ENCODE measurements at regions not wholly inside any gene's neighbourhood (a gene's known extent, or its start where the extent isn't known, plus 50 kb on each side); places are given as distances from the start of the nearest gene placed in this dataset.

- H3K4me3 ChIP-seq (ENCODE audit: low read depth, low read length) = no peak overlapping the region
- DNase-seq (ENCODE audit: low read depth) = peak; percentile 40
- no peak for TF ChIP-seq CTCF (conservative IDR thresholded peaks at IDR 0.05; ENCODE audit: low read depth, low read length)
Measured at GRCh38 chr2:42906557-42907411, 114.4 kb upstream of the HAAO start.

GRCh38 chr2:42906111-42906556 is 113.8 kb upstream of the HAAO start:
- no peak for TF ChIP-seq CTCF (conservative IDR thresholded peaks at IDR 0.05; ENCODE audit: low read depth, low read length)
- H3K4me3 ChIP-seq (ENCODE audit: low read depth, low read length) = no peak overlapping the region
- DNase-seq (ENCODE audit: low read depth) = no peak

GRCh38 chr2:42905341-42906110 is 113.1 kb upstream of the HAAO start:
- peak; percentile 86 for DNase-seq (ENCODE audit: low read depth)
- TF ChIP-seq CTCF (conservative IDR thresholded peaks at IDR 0.05; ENCODE audit: low read depth, low read length) = peak; percentile 61
- H3K4me3 ChIP-seq (ENCODE audit: low read depth, low read length) = no peak overlapping the region

GRCh38 chr2:42904576-42904876 is 112.1 kb upstream of the HAAO start:
- TF ChIP-seq CTCF (conservative IDR thresholded peaks at IDR 0.05; ENCODE audit: low read depth, low read length) = no peak
- DNase-seq (ENCODE audit: low read depth) = no peak
- H3K4me3 ChIP-seq (ENCODE audit: low read depth, low read length) = no peak overlapping the region

- no peak for TF ChIP-seq CTCF (conservative IDR thresholded peaks at IDR 0.05; ENCODE audit: low read depth, low read length)
Measured at GRCh38 chr2:42903821-42904575, 111.6 kb upstream of the HAAO start.

GRCh38 chr2:42902939-42903709 is 110.7 kb upstream of the HAAO start:
- no peak for DNase-seq (ENCODE audit: low read depth)
- no peak for TF ChIP-seq CTCF (conservative IDR thresholded peaks at IDR 0.05; ENCODE audit: low read depth, low read length)
- no peak overlapping the region for H3K4me3 ChIP-seq (ENCODE audit: low read depth, low read length)

More at GRCh38 chr2:42903821-42904575, 111.6 kb upstream of the HAAO start:
- DNase-seq (ENCODE audit: low read depth) = no peak
- no peak overlapping the region for H3K4me3 ChIP-seq (ENCODE audit: low read depth, low read length)

Measured in choroid plexus epithelial cell (primary cell).